ENCODE measurements at regions not wholly inside any gene's neighbourhood (a gene's known extent, or its start where the extent isn't known, plus 50 kb on each side); places are given as distances from the start of the nearest gene placed in this dataset.

GRCh38 chr9:20291201-20291600, 331.1 kb downstream of the MLLT3 start:
- H3K27me3 Mint-ChIP-seq: no peaks in the 10 kb centered on the region
- peaks cover 2% of the 10 kb centered on the region for H3K9me3 Mint-ChIP-seq
- H3K9me3 ChIP-seq (ENCODE audit: control insufficient read depth in 1 of 2, insufficient read depth in 1 of 2, low read length in 2 of 2): peaks cover 6% of the 10 kb centered on the region in 2 experiments
- H3K36me3 ChIP-seq (ENCODE audit: insufficient read depth, low read length): no peaks in the 10 kb centered on the region
- no peak overlapping the region for H3K27ac ChIP-seq (ENCODE audit: low read depth in 1 of 2, low read length in 2 of 2)
- ATAC-seq (ENCODE audit: poor library complexity) (no peak), DNase-seq (no peak)
- intact Hi-C loops (cut with DNase I, micrococcal nuclease): no loop called here
- ChIA-PET CTCF (no interaction called here), POLR2A (no interaction called here)
- no peaks in the 10 kb centered on the region for H3K36me3 Mint-ChIP-seq (ENCODE audit: low read depth)
- H3K4me1 ChIP-seq (ENCODE audit: insufficient read depth, low read length): peaks cover 4% of the 10 kb centered on the region
- no peak overlapping the region for H3K4me3 ChIP-seq (ENCODE audit: low read length)
- no peak for TF ChIP-seq CTCF (IDR thresholded peaks at IDR 0.05)
- peaks cover 5% of the 10 kb centered on the region for H3K4me1 Mint-ChIP-seq (ENCODE audit: low read depth)
- H3K27ac Mint-ChIP-seq: no peak overlapping the region
- no peaks in the 10 kb centered on the region for H3K27me3 ChIP-seq (ENCODE audit: control insufficient read depth in 1 of 2, insufficient read depth in 2 of 2, low read length in 2 of 2)
- no peak overlapping the region for H3K4me3 Mint-ChIP-seq

GRCh38 chr9:20290257-20290656, 332.0 kb downstream of the MLLT3 start:
- POLR2A ChIA-PET: interaction anchor here (0.5 to 0.7 kb wide), 3 partner anchors 32 to 1063 kb away, joined by 3 to 5 read pairs (median 3); no protein-coding TSS in a partner anchor
- Mint-ChIP-seq H3K27ac (no peak overlapping the region), H3K4me3 (no peak overlapping the region), H3K9me3 (peaks cover 2% of the 10 kb centered on the region), H3K4me1 (ENCODE audit: low read depth) (peaks cover 14% of the 10 kb centered on the region), H3K27me3 (no peaks in the 10 kb centered on the region), H3K36me3 (ENCODE audit: low read depth) (no peaks in the 10 kb centered on the region)
- Histone ChIP-seq H3K9me3 (ENCODE audit: control insufficient read depth in 1 of 2, insufficient read depth in 1 of 2, low read length in 2 of 2) (peaks cover 6% of the 10 kb centered on the region in 2 experiments), H3K4me1 (ENCODE audit: insufficient read depth, low read length) (peaks cover 8% of the 10 kb centered on the region), H3K27ac (ENCODE audit: low read depth in 1 of 2, low read length in 2 of 2) (no peak overlapping the region), H3K4me3 (ENCODE audit: low read length) (no peak overlapping the region), H3K27me3 (ENCODE audit: control insufficient read depth in 1 of 2, insufficient read depth in 2 of 2, low read length in 2 of 2) (no peaks in the 10 kb centered on the region), H3K36me3 (ENCODE audit: insufficient read depth, low read length) (no peaks in the 10 kb centered on the region)
- TF ChIP-seq CTCF (IDR thresholded peaks at IDR 0.05): no peak
- ATAC-seq (ENCODE audit: poor library complexity) (no peak), DNase-seq (no peak)
- CTCF ChIA-PET: no interaction called here
- intact Hi-C loops (cut with DNase I, micrococcal nuclease): no loop called here

- Histone ChIP-seq H3K9me3 (ENCODE audit: control insufficient read depth in 1 of 2, insufficient read depth in 1 of 2, low read length in 2 of 2) (peaks cover 6% of the 10 kb centered on the region in 2 experiments), H3K27ac (ENCODE audit: low read depth in 1 of 2, low read length in 2 of 2) (no peak overlapping the region), H3K27me3 (ENCODE audit: control insufficient read depth in 1 of 2, insufficient read depth in 2 of 2, low read length in 2 of 2) (no peaks in the 10 kb centered on the region), H3K4me3 (ENCODE audit: low read length) (no peak overlapping the region), H3K4me1 (ENCODE audit: insufficient read depth, low read length) (peaks cover 8% of the 10 kb centered on the region), H3K36me3 (ENCODE audit: insufficient read depth, low read length) (no peaks in the 10 kb centered on the region)
- peaks cover 18% of the 10 kb centered on the region for H3K4me1 Mint-ChIP-seq (ENCODE audit: low read depth)
- no peak for TF ChIP-seq CTCF (IDR thresholded peaks at IDR 0.05)
- no peaks in the 10 kb centered on the region for H3K36me3 Mint-ChIP-seq (ENCODE audit: low read depth)
- ChIA-PET POLR2A (interaction anchor here (0.7 kb wide), 1 partner anchor 32 kb away, joined by 3 read pairs; no protein-coding TSS in a partner anchor), CTCF (no interaction called here)
- peaks cover 2% of the 10 kb centered on the region for H3K9me3 Mint-ChIP-seq
- DNase-seq (no peak), ATAC-seq (ENCODE audit: poor library complexity) (no peak)
- H3K27ac Mint-ChIP-seq: no peak overlapping the region
- no peaks in the 10 kb centered on the region for H3K27me3 Mint-ChIP-seq
- intact Hi-C loops (cut with DNase I, micrococcal nuclease): loop anchor here in 1 of 2 experiments (5.0 kb wide), 1 partner anchor 38 kb away; no protein-coding TSS in a partner anchor
- H3K4me3 Mint-ChIP-seq: no peak overlapping the region
Observed at GRCh38 chr9:20289423-20290010, 332.8 kb downstream of the MLLT3 start.
